ENCODE measurements at regions not wholly inside any gene's neighbourhood (a gene's known extent, or its start where the extent isn't known, plus 50 kb on each side); places are given as distances from the start of the nearest gene placed in this dataset.
"Not testable (repeated sequence)": the region's sequence is repeated elsewhere in the genome, so short reads cannot be mapped to it uniquely, and the experiment has no call there.

GRCh38 chr10:8868924-8869323 is 814.4 kb downstream of the GATA3 start:
- intact Hi-C loops (cut with DNase I): not testable (repeated sequence)

GRCh38 chr10:8873310-8873709 is 818.8 kb downstream of the GATA3 start:
- DNase-seq (ENCODE audit: low spot score): no peak
- intact Hi-C loops (cut with DNase I): no loop called here

More at GRCh38 chr10:8868924-8869323, 814.4 kb downstream of the GATA3 start:
- not testable (repeated sequence) for DNase-seq (ENCODE audit: low spot score)

- DNase-seq (ENCODE audit: low spot score): no peak
- intact Hi-C loops (cut with DNase I): no loop called here
These were observed 819.8 kb downstream of the GATA3 start for GRCh38 chr10:8874268-8874667.

GRCh38 chr10:8874972-8875371 is 820.5 kb downstream of the GATA3 start:
- DNase-seq (ENCODE audit: low spot score): no peak
- intact Hi-C loops (cut with DNase I): no loop called here

- intact Hi-C loops (cut with DNase I): no loop called here
- DNase-seq (ENCODE audit: low spot score): no peak
These were observed 821.7 kb downstream of the GATA3 start for GRCh38 chr10:8876171-8876570.

GRCh38 chr10:8889538-8889937 is 835.0 kb downstream of the GATA3 start:
- no peak for DNase-seq (ENCODE audit: low spot score)
- intact Hi-C loops (cut with DNase I): no loop called here

GRCh38 chr10:8893102-8893501 is 838.6 kb downstream of the GATA3 start:
- no peak for DNase-seq (ENCODE audit: low spot score)
- intact Hi-C loops (cut with DNase I): no loop called here

- no peak for DNase-seq (ENCODE audit: low spot score)
These were observed 839.7 kb downstream of the GATA3 start for GRCh38 chr10:8894148-8894547.

GRCh38 chr10:8897769-8898168 is 843.3 kb downstream of the GATA3 start:
- intact Hi-C loops (cut with DNase I): no loop called here
- DNase-seq (ENCODE audit: low spot score): no peak

More at GRCh38 chr10:8894148-8894547, 839.7 kb downstream of the GATA3 start:
- intact Hi-C loops (cut with DNase I): no loop called here

- intact Hi-C loops (cut with DNase I): no loop called here
These were observed 844.4 kb downstream of the GATA3 start for GRCh38 chr10:8898745-8899330.

GRCh38 chr10:8902926-8903325 is 848.4 kb downstream of the GATA3 start:
- no peak for DNase-seq (ENCODE audit: low spot score)
- intact Hi-C loops (cut with DNase I): no loop called here

More at GRCh38 chr10:8898745-8899330, 844.4 kb downstream of the GATA3 start:
- no peak for DNase-seq (ENCODE audit: low spot score)

GRCh38 chr10:8908013-8908412 is 853.5 kb downstream of the GATA3 start:
- intact Hi-C loops (cut with DNase I): no loop called here
- DNase-seq (ENCODE audit: low spot score): no peak

- intact Hi-C loops (cut with DNase I): no loop called here
- DNase-seq (ENCODE audit: low spot score): no peak
These were observed 855.8 kb downstream of the GATA3 start for GRCh38 chr10:8910314-8910713.

- DNase-seq (ENCODE audit: low spot score): no peak
- intact Hi-C loops (cut with DNase I): no loop called here
These were observed 856.5 kb downstream of the GATA3 start for GRCh38 chr10:8911032-8911431.

GRCh38 chr10:8912108-8912507 is 857.6 kb downstream of the GATA3 start:
- intact Hi-C loops (cut with DNase I): no loop called here
- DNase-seq (ENCODE audit: low spot score): no peak

- DNase-seq (ENCODE audit: low spot score): no peak
These were observed 859.2 kb downstream of the GATA3 start for GRCh38 chr10:8913720-8914119.

GRCh38 chr10:8919280-8919679 is 864.8 kb downstream of the GATA3 start:
- intact Hi-C loops (cut with DNase I): no loop called here
- no peak for DNase-seq (ENCODE audit: low spot score)

More at GRCh38 chr10:8913720-8914119, 859.2 kb downstream of the GATA3 start:
- intact Hi-C loops (cut with DNase I): no loop called here

- intact Hi-C loops (cut with DNase I): no loop called here
- no peak for DNase-seq (ENCODE audit: low spot score)
These were observed 867.1 kb downstream of the GATA3 start for GRCh38 chr10:8921568-8921967.

- intact Hi-C loops (cut with DNase I): no loop called here
- no peak for DNase-seq (ENCODE audit: low spot score)
These were observed 868.6 kb downstream of the GATA3 start for GRCh38 chr10:8923096-8923495.

GRCh38 chr10:8927705-8928104 is 873.2 kb downstream of the GATA3 start:
- intact Hi-C loops (cut with DNase I): no loop called here
- no peak for DNase-seq (ENCODE audit: low spot score)

- no peak for DNase-seq (ENCODE audit: low spot score)
- intact Hi-C loops (cut with DNase I): no loop called here
These were observed 892.0 kb downstream of the GATA3 start for GRCh38 chr10:8946451-8946850.

GRCh38 chr10:8950978-8951377 is 896.5 kb downstream of the GATA3 start:
- DNase-seq (ENCODE audit: low spot score): no peak
- intact Hi-C loops (cut with DNase I): no loop called here

Data from cardiac septum (tissue), 1 donor.